NAMALWA (cell line): ENCODE measurements at regions not wholly inside any gene's neighbourhood (a gene's known extent, or its start where the extent isn't known, plus 50 kb on each side); places are given as distances from the start of the nearest gene placed in this dataset.

Source experiments
- DNase-seq: peaks from one replicate; pipeline ENCODE4 v3.0.0-alpha.2; 2015; ENCODE audit warnings: low spot score

DNA sequence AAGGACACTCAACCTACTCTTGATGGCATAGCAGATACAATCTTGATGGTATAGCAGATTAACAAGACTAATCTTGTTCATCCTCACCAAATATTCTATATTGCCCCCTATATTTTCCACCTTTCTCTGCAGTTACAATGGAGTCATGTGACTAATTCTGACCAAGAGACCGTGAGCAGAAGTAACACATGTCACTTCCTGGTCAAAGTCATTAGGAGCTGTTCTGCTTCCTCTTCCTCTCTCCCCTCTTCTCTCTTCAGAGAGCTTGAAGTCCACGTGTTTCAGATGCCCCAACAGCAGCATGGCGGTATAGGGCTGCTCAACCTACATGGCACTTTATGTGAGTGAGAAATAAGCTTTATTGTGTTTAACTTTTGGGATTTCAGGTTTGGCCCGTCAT is 55.3 kb upstream of the ERCC4 start:
- peak; percentile 59 for DNase-seq

DNA sequence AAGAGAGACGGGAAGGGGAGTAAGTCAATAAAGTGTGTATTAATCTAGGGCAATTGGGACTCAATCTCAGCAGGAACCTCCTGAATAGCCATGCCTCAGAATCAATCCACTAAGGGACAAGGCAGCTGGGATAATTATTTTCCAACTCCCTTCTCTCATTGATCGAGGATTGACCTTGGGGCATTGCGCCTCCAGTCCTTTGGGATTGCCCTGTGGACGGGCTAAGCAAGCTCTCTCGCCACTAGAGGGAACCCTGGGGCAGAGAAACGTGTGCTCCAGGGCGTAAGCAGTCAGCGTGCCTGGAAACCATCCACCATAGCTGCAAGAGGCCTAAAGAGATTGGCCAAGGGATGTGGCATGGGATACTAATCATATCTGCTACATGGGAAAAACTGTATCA is 53.9 kb upstream of the ERCC4 start:
- peak; percentile 66 for DNase-seq
